SK-N-SH treated with all-trans-retinoic acid at 6 μM for 48 hours (cell line): ENCODE measurements at regions not wholly inside any gene's neighbourhood (a gene's known extent, or its start where the extent isn't known, plus 50 kb on each side); places are given as distances from the start of the nearest gene placed in this dataset.

Experiments used
- ATAC-seq: fragments of 200-7000 bp; cut with Tn5 transposase; 3 replicates; pipeline ENCODE4 v1.9.1; 2020; ENCODE audit warnings: mild to moderate bottlenecking, moderate library complexity
- ARNTL ChIP-seq: fragments of 450-650 bp; formaldehyde crosslinking; IDR thresholded peaks from 2 replicates; pipeline ENCODE4 v1.5.0; 2020; ENCODE audit warnings: low read depth, mild to moderate bottlenecking, moderate library complexity, borderline replicate concordance
- BACH2 ChIP-seq: fragments of 250-450 bp; sonication (Bioruptor Pico); IDR thresholded peaks from 2 replicates; pipeline ENCODE4 v1.9.0; 2021; ENCODE audit warnings: mild to moderate bottlenecking, borderline replicate concordance
- CSDC2 ChIP-seq: fragments of 250-450 bp; sonication (Bioruptor Pico); IDR thresholded peaks from 2 replicates; pipeline ENCODE4 v1.5.0; 2020; ENCODE audit warnings: mild to moderate bottlenecking, moderate library complexity
- ESRRG ChIP-seq: fragments of 250-450 bp; sonication (Bioruptor Pico); IDR thresholded peaks from 2 replicates; pipeline ENCODE4 v1.6.1; 2021; ENCODE audit warnings: mild to moderate bottlenecking
- GLIS3 ChIP-seq: fragments of 250-450 bp; sonication (Bioruptor Pico); IDR thresholded peaks from 2 replicates; pipeline ENCODE4 v1.5.0; 2020; ENCODE audit warnings: mild to moderate bottlenecking, moderate library complexity
- ISL1 ChIP-seq: fragments of 250-450 bp; sonication (Bioruptor Pico); IDR thresholded peaks from 2 replicates; pipeline ENCODE4 v2.1.2; 2022; ENCODE audit warnings: mild to moderate bottlenecking, moderate library complexity
- OSR1 ChIP-seq: fragments of 250-450 bp; sonication (Bioruptor Pico); IDR thresholded peaks from 2 replicates; pipeline ENCODE4 v1.8.0; 2022; ENCODE audit warnings: moderate library complexity, mild to moderate bottlenecking, inconsistent platforms
- PATZ1 ChIP-seq: fragments of 250-450 bp; sonication (Bioruptor Pico); IDR thresholded peaks from 2 replicates; pipeline ENCODE4 v1.8.0; 2020; ENCODE audit warnings: mild to moderate bottlenecking, moderate library complexity, borderline replicate concordance
- POU6F1 ChIP-seq: fragments of 250-450 bp; sonication (Bioruptor Pico); IDR thresholded peaks from 2 replicates; pipeline ENCODE4 v1.8.0; 2021; ENCODE audit warnings: low read depth, mild to moderate bottlenecking, moderate library complexity, borderline replicate concordance
- PPARA ChIP-seq: fragments of 250-450 bp; sonication (Bioruptor Pico); IDR thresholded peaks from 2 replicates; pipeline ENCODE4 v1.5.0; 2020; ENCODE audit warnings: mild to moderate bottlenecking, borderline replicate concordance
- RARB ChIP-seq: fragments of 250-450 bp; sonication (Bioruptor Pico); IDR thresholded peaks from 2 replicates; pipeline ENCODE4 v1.8.0; 2021; ENCODE audit warnings: mild to moderate bottlenecking, moderate library complexity
- SNAI2 ChIP-seq: fragments of 250-450 bp; sonication (Bioruptor Pico); IDR thresholded peaks from 2 replicates; pipeline ENCODE4 v1.5.0; 2020; ENCODE audit warnings: mild to moderate bottlenecking, moderate library complexity
- TCF4 ChIP-seq: fragments of 250-450 bp; sonication (Bioruptor Pico); IDR thresholded peaks from 2 replicates; pipeline ENCODE4 v1.8.0; 2021; ENCODE audit warnings: mild to moderate bottlenecking, moderate library complexity, borderline replicate concordance
- TOX ChIP-seq: fragments of 250-450 bp; sonication (Bioruptor Pico); IDR thresholded peaks from 2 replicates; pipeline ENCODE4 v1.8.0; 2021; ENCODE audit warnings: mild to moderate bottlenecking, moderate library complexity, borderline replicate concordance
- TSHZ2 ChIP-seq: fragments of 250-450 bp; sonication (Bioruptor Pico); IDR thresholded peaks from 2 replicates; pipeline ENCODE4 v1.5.0; 2020; ENCODE audit warnings: mild to moderate bottlenecking, moderate library complexity
- ZC3H10 ChIP-seq: fragments of 250-450 bp; sonication (Bioruptor Pico); IDR thresholded peaks from 2 replicates; pipeline ENCODE4 v1.5.1; 2021; ENCODE audit warnings: mild to moderate bottlenecking, moderate library complexity
- ZFP3 ChIP-seq: fragments of 250-450 bp; sonication (Bioruptor Pico); IDR thresholded peaks from 2 replicates; pipeline ENCODE4 v1.5.0; 2020; ENCODE audit warnings: mild to moderate bottlenecking, moderate library complexity
- ZNF565 ChIP-seq: fragments of 450-650 bp; formaldehyde crosslinking; conservative IDR thresholded peaks from 2 replicates; pipeline ENCODE4 v1.5.0; 2020; ENCODE audit warnings: low read depth, mild to moderate bottlenecking, moderate library complexity
- ZNF8 ChIP-seq: fragments of 450-650 bp; formaldehyde crosslinking; IDR thresholded peaks from 2 replicates; pipeline ENCODE4 v1.5.0; 2020; ENCODE audit warnings: mild to moderate bottlenecking, moderate library complexity
- TF ChIP-seq, protein P1 (sequence below): fragments of 250-450 bp; sonication (Bioruptor Pico); IDR thresholded peaks from 2 replicates; pipeline ENCODE4 v1.5.1; 2020; ENCODE audit warnings: low read depth, mild to moderate bottlenecking, moderate library complexity

DNA sequence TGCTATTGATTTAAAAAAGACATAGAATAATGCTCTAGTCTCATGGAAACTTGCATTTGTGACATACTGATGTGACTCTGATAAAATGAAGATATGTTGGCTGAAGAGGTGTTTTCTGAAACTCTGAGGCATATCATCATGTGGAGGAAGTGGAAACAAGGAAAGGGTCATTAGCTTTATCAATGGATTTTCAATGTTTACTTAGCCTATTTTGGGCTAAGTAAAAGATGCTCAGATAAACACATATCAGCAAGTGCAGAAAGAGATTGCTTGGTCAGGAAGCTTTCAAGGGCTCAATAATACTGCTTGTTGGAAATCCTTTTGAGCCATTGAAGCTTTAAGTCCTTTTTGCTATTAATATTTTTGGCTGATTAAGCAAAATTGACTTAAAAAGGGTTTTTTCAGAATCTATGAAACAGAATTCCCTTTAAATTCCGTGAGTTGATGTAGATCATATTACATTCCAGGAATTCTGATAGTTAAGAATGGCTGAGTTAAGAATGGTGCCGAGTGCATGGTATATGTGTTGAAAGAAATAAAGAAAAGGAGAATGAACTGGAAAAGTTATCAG, 952.8 kb upstream of the SPRY2 start:
- no peak for ATAC-seq
- TF ChIP-seq ZC3H10 (CRISPR knock-in tag) (no peak), PATZ1 (CRISPR knock-in tag) (no peak), ZNF8 (CRISPR knock-in tag) (no peak), ZFP3 (no peak), ESRRG (no peak), CSDC2 (no peak), BACH2 (CRISPR knock-in tag) (no peak), RARB (CRISPR knock-in tag) (no peak), TOX (CRISPR knock-in tag) (no peak), OSR1 (CRISPR knock-in tag) (no peak), ZNF565 (CRISPR knock-in tag) (no peak), POU6F1 (CRISPR knock-in tag) (no peak), PPARA (CRISPR knock-in tag) (no peak)
- TF ChIP-seq, all 23 proteins: peak for 0

DNA sequence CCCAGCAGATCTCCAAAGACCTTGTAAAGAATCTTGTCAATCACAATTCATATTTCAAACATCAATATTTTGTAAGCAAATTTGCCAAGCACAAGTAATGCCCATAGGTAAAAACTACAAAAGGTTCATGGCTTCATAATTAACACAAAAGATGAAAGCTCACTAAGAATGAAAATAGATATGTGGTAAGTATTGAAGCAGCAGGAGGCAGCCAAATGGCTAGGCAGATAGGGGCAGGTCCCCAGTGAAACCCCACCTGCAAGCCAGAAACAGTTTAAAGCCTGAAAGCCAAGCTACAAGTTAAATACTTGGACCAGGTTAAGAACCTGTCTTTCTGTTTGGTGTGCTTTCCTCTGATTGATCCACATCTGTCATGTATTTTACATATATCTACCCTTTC, 942.6 kb upstream of the SPRY2 start:
- TF ChIP-seq, protein P1, sequence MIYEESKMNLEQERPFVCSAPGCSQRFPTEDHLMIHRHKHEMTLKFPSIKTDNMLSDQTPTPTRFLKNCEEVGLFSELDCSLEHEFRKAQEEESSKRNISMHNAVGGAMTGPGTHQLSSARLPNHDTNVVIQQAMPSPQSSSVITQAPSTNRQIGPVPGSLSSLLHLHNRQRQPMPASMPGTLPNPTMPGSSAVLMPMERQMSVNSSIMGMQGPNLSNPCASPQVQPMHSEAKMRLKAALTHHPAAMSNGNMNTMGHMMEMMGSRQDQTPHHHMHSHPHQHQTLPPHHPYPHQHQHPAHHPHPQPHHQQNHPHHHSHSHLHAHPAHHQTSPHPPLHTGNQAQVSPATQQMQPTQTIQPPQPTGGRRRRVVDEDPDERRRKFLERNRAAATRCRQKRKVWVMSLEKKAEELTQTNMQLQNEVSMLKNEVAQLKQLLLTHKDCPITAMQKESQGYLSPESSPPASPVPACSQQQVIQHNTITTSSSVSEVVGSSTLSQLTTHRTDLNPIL: no peak
- TF ChIP-seq TSHZ2 (CRISPR knock-in tag) (no peak), ZFP3 (no peak), TCF4 (CRISPR knock-in tag) (no peak), ISL1 (CRISPR knock-in tag) (no peak), GLIS3 (CRISPR knock-in tag) (no peak), SNAI2 (CRISPR knock-in tag) (no peak)
- no peak for ATAC-seq

DNA sequence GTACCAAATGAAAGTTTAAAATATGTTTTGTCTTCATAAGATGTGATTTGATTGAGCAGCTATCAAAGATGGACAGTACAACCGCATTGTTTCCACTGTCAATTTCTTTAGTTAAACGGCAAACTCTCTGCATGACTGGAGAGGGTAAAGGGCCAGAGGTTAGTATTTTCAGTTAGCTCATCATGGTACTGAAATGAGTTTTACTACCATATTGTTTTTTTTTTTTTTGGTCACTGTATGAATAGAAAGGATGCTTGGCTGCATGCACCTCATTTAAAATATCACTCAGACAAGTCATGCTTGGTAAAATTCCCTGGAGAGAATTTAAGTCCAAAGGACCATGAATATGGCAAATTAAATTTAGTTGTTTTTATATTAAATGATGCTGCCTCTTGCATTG, 942.1 kb upstream of the SPRY2 start:
- TF ChIP-seq, protein P1: no peak
- no peak for TF ChIP-seq RARB (CRISPR knock-in tag)
- no peak for TF ChIP-seq PPARA (CRISPR knock-in tag)
- no peak for TF ChIP-seq ARNTL (CRISPR knock-in tag)
- TF ChIP-seq TOX (CRISPR knock-in tag): no peak
- TF ChIP-seq, all 23 proteins: peak for 0
- ATAC-seq: no peak
